ENCODE measurements at regions not wholly inside any gene's neighbourhood (a gene's known extent, or its start where the extent isn't known, plus 50 kb on each side); places are given as distances from the start of the nearest gene placed in this dataset.

GRCh38 chrX:25544641-25545040, 528.9 kb upstream of the ARX start:
- ATAC-seq: no peak
- Histone ChIP-seq H3K9me3 (no peaks in the 10 kb centered on the region), H3K36me3 (no peaks in the 10 kb centered on the region), H3K4me1 (no peaks in the 10 kb centered on the region), H3K27me3 (no peaks in the 10 kb centered on the region), H3K4me3 (no peak overlapping the region), H3K27ac (no peak overlapping the region)
- 20 to 35% methylated on average over 1 to 3 of the region's 3 CpGs for WGBS, 2 donors (ENCODE audit: low coverage in 1 of 2)
- TF ChIP-seq EP300 (IDR thresholded peaks at IDR 0.05) (no peak), POLR2A (IDR thresholded peaks at IDR 0.05) (no peak), POLR2AphosphoS5 (IDR thresholded peaks at IDR 0.05) (no peak)
- TF ChIP-seq, protein P1, sequence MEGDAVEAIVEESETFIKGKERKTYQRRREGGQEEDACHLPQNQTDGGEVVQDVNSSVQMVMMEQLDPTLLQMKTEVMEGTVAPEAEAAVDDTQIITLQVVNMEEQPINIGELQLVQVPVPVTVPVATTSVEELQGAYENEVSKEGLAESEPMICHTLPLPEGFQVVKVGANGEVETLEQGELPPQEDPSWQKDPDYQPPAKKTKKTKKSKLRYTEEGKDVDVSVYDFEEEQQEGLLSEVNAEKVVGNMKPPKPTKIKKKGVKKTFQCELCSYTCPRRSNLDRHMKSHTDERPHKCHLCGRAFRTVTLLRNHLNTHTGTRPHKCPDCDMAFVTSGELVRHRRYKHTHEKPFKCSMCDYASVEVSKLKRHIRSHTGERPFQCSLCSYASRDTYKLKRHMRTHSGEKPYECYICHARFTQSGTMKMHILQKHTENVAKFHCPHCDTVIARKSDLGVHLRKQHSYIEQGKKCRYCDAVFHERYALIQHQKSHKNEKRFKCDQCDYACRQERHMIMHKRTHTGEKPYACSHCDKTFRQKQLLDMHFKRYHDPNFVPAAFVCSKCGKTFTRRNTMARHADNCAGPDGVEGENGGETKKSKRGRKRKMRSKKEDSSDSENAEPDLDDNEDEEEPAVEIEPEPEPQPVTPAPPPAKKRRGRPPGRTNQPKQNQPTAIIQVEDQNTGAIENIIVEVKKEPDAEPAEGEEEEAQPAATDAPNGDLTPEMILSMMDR (IDR thresholded peaks at IDR 0.05): no peak

DNA sequence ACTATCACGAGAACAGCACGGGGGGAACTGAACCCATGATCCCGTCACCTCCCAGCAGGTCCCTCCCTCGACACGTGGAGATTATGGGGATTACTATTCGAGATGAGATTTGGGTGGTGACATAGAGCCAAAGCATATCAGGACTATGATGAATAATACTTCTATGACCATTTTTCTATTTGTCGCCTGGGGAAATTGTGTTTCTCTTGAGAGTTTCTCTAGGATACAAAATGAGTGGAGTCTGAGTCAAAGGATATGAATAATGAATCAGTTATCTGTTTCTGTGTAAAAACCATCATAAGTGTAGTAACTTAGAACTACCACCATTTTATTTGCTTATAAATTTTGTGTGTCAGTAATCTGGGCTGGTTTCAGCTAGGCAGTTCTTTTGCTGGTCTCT, 533.0 kb upstream of the ARX start:
- H3K9me3 ChIP-seq: no peaks in the 10 kb centered on the region
- no peak for ATAC-seq
- H3K4me3 ChIP-seq: no peak overlapping the region
- no peaks in the 10 kb centered on the region for H3K27me3 ChIP-seq
- H3K27ac ChIP-seq: no peak overlapping the region
- H3K4me1 ChIP-seq: no peaks in the 10 kb centered on the region
- TF ChIP-seq, protein P1 (IDR thresholded peaks at IDR 0.05): no peak
- TF ChIP-seq EP300 (IDR thresholded peaks at IDR 0.05) (no peak), POLR2A (IDR thresholded peaks at IDR 0.05) (no peak), POLR2AphosphoS5 (IDR thresholded peaks at IDR 0.05) (no peak)
- WGBS, 2 donors (ENCODE audit: low coverage in 1 of 2): 73 to 74% methylated on average over 6 to 7 of the region's 7 CpGs
- no peaks in the 10 kb centered on the region for H3K36me3 ChIP-seq

DNA sequence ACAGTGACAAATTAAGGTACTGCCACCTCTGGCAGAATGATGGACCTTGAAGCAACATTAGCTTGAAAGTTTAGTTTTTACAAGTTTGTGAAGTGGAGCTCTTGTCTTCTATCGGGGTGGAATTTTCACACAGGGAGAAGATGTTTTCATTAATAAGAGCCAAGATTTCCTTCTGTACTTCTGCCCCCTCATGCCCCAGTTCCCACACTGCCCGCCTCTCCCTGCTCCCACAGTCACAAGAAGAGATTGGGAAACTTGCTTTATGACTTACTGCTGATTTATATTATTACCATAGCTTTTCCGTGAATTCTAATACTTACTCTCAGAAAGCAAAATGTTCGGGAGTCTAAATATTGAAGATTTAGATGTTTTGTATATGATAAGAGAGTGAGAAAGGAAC, 539.8 kb upstream of the ARX start:
- WGBS, 2 donors (ENCODE audit: low coverage in 1 of 2): 46 to 73% methylated on average over 3 to 4 of the region's 4 CpGs
- Histone ChIP-seq H3K27me3 (no peaks in the 10 kb centered on the region), H3K27ac (no peak overlapping the region), H3K36me3 (no peaks in the 10 kb centered on the region), H3K9me3 (no peaks in the 10 kb centered on the region), H3K4me3 (no peak overlapping the region), H3K4me1 (no peaks in the 10 kb centered on the region)
- TF ChIP-seq POLR2A (IDR thresholded peaks at IDR 0.05) (no peak), POLR2AphosphoS5 (IDR thresholded peaks at IDR 0.05) (no peak), EP300 (IDR thresholded peaks at IDR 0.05) (no peak)
- TF ChIP-seq, protein P1 (IDR thresholded peaks at IDR 0.05): no peak
- ATAC-seq: no peak

- 63% methylated on average over 2 of the region's 2 CpGs; no CpG with 5 or more reads in 1 of the 2 donors for WGBS, 2 donors (ENCODE audit: low coverage in 1 of 2)
- H3K9me3 ChIP-seq: no peaks in the 10 kb centered on the region
- H3K4me1 ChIP-seq: no peaks in the 10 kb centered on the region
- no peaks in the 10 kb centered on the region for H3K27me3 ChIP-seq
- H3K4me3 ChIP-seq: no peak overlapping the region
- no peak for ATAC-seq
- TF ChIP-seq EP300 (IDR thresholded peaks at IDR 0.05) (no peak), POLR2A (IDR thresholded peaks at IDR 0.05) (no peak), POLR2AphosphoS5 (IDR thresholded peaks at IDR 0.05) (no peak)
- TF ChIP-seq, protein P1 (IDR thresholded peaks at IDR 0.05): no peak
- H3K36me3 ChIP-seq: no peaks in the 10 kb centered on the region
- H3K27ac ChIP-seq: no peak overlapping the region
Measured at GRCh38 chrX:25558137-25558536, 542.4 kb upstream of the ARX start.

GRCh38 chrX:25561190-25561589, 545.4 kb upstream of the ARX start:
- TF ChIP-seq POLR2AphosphoS5 (IDR thresholded peaks at IDR 0.05): no peak
- TF ChIP-seq EP300 (IDR thresholded peaks at IDR 0.05): no peak
- TF ChIP-seq POLR2A (IDR thresholded peaks at IDR 0.05): no peak
- TF ChIP-seq, protein P1 (IDR thresholded peaks at IDR 0.05): no peak
- WGBS, 2 donors (ENCODE audit: low coverage in 1 of 2): 13% methylated on average over 1 of the region's 1 CpG; no CpG with 5 or more reads in 1 of the 2 donors
- Histone ChIP-seq H3K27ac (no peak overlapping the region), H3K27me3 (no peaks in the 10 kb centered on the region), H3K4me3 (no peak overlapping the region), H3K9me3 (no peaks in the 10 kb centered on the region), H3K36me3 (no peaks in the 10 kb centered on the region), H3K4me1 (no peaks in the 10 kb centered on the region)
- no peak for ATAC-seq

Measured in gastroesophageal sphincter (tissue), 4 donors.